Smooth muscle cell of the brain vasculature (primary cell): ENCODE measurements at regions not wholly inside any gene's neighbourhood (a gene's known extent, or its start where the extent isn't known, plus 50 kb on each side); places are given as distances from the start of the nearest gene placed in this dataset.

ENCODE experiments used
- DNase-seq: peaks from one replicate; pipeline ENCODE4 v3.0.0-alpha.2; 2012; ENCODE audit warnings: low read depth, low spot score

DNA sequence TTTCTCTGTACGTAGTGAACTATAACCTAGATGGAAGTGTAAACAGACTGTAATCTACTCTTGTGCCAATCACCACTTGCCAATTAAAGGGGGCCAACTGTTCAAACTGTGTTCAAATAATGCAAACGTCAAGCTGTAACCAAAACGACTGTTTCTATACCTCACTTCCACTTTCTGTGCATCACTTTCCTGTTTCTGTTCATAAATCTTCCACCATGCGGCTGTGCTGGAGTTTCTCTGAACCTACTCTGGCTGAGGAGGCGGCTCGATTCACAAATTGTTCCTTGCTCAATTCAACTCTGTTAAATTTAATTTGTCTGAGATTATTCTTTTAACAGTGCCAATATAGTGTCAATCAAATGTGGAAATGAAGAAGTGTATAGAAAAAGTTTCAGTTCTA lies 206.7 kb upstream of the TBC1D5 start:
- no peak for DNase-seq

DNA sequence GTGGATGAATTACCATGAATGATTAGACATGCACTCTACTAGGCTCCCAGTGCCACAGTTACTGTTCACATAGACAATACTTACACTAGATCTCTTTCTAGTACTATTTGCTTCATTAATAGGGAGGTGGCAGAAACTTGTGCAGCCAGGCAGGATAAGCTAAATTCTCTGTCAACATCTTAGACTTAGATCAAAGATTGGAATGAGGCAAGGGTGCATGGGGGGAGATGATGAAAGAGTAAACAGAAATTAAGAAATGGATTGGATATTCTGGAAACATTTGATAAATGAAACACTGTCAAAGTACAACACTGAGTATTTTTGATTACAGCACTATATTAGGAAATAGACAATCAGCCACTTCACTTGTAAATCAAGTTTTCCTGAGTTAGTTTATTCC lies 205.4 kb upstream of the TBC1D5 start:
- DNase-seq: no peak

DNA sequence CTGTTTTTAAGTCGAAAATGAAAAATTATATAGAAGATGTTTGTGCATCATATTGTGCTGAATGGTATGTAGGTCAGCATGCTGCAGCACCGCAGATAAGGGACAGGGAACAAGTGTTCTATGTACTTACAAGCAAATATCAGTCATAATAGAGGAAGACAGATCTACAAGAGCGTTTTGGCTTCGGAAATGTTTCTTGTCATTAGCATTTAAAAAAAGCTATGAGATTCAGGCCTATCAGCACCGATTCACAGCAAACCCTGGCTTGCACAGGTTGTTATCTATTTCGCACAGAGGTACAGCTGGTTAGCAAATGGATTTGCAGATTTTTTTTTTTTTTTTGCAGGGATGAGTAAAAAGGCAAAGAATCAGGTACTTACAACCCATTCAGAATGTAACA lies 204.2 kb upstream of the TBC1D5 start:
- DNase-seq: no peak

DNA sequence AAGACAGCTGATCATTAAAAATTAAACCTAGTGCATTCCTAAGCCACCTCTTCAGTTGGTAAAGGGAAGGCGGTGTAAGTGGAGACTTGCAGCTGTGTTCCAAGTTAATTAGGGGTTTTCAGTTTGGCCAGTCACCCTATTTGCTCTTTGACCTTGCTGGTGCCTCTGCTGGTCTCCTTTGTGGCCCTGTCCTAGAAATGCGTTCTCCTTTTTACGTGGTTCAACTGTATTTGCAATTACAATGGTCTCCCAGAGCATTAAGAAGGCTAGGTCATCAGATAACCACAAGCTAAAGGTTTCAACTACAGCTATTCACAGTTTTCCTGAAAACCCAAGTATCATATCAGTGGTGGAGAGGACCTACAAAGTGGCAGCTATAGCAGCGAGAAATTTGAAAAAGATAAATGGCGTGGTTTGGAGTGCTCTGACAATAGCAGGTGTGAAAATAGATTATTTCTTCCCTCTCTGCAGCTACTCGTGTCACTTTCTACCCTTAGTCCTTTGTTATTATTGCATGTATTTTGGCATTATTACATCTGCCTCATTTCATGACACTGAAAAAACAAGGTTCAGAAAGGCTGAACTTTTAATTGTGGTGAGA lies 203.5 kb upstream of the TBC1D5 start:
- no peak for DNase-seq

DNA sequence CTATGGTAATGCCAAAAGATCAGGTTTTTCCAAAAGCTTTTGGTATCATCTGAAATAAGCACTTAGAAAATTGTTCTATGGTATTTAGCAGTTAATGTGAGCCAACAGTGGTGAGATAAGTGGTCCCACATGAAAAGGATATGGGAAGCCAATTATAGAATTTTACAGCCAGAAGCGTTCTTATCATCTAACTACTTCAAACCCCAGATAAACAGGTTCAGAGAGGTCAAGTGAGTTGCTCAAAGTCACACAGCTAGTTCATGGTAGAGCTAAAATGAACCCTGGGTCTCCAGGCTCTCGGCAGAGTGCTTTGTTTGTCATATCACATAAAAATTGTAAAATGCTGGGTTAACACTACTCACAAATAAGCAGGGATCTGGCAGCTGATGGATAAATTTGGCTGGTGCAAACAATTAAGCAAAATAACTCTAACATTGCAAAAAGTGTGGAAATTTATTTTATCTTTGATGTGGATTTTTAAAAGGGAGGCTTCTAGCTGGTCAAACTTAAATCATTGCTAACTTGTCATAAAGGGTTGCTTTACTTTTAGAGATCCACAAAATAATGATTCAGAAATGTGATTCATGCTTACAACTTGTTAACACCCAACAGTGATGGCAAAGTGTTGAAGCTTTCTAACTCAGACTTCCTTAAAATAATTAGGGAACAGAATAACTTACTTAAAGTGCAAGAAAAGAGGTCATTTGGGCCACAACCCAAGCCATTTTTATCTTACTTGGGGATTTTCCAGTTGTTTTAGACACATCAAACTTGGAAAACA lies 202.8 kb upstream of the TBC1D5 start:
- DNase-seq: no peak

DNA sequence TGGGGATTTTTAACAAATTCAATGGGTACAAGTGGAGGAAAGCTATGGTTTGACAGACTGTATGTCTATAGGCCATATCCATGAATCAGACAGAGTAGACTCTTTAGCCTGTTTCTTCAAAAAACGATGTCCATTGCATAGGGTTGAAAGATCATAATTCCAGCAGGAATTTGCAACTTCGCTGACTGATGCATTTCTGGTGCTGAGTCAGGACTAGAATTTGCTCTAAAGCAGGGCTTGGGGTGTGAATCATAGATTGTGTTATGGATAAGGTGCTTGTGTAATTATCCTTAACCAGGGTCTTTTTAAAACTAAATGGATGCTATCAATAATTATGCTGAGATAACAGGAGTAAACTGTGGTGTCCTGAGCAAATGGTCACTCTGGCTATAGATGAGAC lies 200.4 kb upstream of the TBC1D5 start:
- no peak for DNase-seq

DNA sequence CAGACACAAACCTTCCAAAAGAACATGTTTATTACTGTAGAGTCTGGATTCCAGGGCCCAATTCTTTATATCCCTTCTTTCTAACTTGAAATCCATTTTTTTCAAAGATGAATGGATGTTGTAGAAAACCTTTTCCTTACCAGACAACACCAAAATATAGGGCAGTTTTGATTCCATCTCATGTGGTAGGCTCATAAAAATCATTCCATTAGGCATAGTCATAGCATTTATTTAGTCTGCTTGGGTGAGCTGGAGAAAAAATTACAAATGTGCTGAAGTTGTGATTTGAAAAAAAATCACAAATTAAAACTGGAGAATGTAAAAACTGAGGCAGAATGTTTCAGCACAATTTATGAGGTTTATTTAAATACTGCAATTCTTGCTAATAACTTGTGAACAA lies 199.3 kb upstream of the TBC1D5 start:
- no peak for DNase-seq

DNA sequence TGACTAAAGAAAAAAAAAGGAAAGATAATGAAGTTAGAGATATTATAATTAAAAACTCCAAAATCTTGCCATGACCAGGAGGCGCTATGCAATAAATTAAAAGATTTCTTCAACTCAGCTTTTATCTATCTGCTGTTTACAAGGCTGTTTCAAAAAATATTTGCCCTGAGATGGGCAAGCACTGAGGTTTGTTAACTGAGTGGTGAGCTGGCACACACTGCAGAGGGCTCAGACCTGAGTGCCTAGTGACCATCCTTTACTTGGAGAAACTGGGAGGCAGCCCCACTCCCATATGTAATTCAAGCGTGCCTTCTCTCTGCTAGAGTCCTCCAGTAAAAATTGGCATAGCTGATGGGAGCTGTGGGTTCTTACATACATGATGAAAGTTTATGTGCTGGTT lies 198.7 kb upstream of the TBC1D5 start:
- no peak for DNase-seq

DNA sequence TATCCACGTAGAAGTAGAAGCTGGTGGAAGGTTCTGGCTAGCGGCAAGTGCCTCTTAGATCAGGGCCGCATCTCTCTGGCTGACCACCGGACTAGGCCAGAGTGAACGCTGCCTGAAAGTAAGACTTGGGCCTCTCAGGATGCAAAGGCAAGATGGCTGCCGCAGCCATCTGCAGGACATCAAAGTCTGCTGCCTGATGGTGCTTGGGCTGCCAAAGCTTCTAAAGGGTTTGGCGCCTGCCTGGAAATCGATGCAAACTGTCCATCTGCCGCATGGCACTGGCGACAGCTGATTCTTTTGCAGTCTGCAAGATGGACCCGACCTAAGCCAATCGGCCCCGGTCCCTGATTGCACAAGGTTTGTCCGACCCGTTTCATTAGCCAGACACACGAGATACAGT lies 196.7 kb upstream of the TBC1D5 start:
- no peak for DNase-seq

DNA sequence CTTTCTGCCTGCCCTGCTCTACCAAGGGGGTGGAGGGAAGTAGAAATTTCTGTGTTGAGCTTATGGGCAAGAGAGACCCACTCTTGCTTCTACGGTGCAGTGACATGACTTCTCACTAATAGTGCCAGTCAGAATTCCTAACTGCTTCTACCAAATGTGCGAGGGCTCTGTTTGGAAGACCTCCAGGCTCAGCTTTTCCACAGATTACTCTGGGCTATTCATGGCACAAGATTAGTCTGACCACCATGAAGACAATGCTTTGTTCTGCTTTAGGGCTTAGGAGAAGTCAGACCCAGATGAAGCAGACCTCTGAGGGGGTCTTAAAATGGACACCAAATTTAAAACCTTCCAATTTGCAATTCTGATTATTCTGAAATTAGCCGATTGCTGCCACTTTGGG lies 195.9 kb upstream of the TBC1D5 start:
- DNase-seq: no peak

DNA sequence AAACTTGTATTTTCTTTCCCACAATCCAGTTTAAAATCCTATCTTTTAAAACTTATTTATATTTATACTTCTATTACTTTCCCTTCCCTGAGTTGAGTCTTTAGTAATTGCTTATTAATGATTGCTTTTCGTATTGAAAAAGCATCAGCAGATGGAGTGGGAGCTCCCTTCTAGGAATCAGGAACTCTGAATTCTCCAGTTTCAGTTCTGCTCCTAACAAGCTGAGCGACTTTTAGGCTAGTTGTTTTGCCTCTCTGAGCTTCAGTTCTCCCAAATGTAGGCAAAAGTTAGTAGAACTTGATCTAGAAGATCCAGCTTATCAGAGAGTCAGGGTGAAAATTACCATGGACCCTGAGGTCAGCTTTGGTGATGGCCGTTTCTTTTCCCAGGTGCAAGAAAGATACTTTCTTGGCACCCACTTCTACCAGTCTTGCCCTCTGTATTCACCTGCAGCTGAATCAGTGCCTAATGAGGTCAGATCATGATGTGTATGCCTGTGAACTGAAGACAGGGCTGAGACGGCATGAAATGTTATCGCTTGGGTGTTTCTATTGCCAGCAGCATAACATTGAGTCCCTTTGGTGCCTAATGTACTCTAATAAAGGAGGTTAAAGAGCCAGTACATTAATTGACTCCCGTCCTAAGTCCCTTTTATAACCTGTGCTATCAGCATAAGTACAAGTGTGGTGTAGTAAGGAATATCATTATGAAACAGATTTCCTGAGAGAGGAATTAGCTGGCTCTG lies 194.5 kb upstream of the TBC1D5 start:
- DNase-seq: no peak

DNA sequence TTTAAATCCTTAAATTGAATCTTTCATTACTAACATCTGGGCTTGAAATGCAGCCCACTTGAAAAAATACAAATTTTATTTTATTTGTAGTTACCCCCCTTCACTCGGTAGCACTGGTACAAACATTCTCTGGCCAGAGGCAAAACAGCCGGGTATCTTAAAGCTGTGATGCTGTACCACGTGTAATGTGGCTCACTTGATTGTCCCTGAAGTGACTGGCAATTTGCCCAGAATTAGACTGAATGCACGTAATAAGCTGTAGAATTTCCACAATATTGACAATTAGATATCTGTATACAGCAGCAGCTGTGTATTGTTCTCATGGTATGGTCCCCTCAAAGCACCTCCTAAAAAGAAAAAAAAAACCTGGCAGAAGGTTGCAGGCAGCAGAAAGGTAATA lies 192.8 kb upstream of the TBC1D5 start:
- DNase-seq: no peak

DNA sequence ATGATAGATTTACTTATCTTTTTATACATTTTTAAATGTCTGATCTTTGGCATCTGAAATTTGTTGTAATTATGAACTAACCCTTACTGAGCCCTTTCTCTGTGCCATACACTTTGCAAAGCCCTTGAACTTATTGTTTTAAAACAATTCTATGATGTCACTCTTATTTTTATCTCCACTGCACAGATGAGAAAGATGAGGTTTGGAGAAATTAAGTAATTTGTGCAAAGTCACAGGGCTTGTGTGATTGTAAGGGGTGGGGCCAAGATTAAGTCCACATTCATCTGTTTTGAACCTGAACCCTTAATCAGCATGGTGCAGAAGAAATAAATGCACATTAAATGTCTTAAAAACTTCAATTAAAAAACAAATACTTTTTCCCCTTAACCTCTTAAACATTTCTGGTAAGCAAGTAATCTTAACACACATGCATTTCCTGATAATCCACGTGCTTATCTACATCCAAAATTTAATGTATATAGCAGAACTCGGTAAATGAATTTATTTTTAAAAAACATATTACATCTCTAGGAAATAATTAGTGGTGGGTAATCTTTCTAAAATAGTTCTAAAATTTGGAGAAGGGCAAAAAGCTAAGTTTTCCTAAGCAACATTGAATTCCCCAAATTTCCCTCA lies 189.8 kb upstream of the TBC1D5 start:
- DNase-seq: no peak

DNA sequence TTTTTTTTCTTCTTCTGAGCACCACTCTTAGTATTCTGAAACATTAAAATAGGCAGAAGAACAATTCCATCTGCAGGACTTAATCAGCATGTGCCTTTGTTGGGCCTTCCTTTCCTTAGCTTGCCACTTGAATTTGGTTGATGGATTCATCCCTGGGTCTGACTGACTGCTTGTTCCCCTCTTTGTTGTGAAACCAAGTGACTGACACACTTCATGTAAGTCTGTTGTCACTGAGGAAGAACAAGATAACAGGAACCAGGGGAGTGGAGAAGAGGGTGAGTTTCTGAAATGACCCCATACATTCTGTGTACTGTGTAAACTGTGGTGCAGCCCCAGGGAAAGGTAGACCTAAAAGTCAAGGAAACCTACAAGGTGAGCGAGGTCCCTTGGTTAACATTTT lies 188.7 kb upstream of the TBC1D5 start:
- no peak for DNase-seq

DNA sequence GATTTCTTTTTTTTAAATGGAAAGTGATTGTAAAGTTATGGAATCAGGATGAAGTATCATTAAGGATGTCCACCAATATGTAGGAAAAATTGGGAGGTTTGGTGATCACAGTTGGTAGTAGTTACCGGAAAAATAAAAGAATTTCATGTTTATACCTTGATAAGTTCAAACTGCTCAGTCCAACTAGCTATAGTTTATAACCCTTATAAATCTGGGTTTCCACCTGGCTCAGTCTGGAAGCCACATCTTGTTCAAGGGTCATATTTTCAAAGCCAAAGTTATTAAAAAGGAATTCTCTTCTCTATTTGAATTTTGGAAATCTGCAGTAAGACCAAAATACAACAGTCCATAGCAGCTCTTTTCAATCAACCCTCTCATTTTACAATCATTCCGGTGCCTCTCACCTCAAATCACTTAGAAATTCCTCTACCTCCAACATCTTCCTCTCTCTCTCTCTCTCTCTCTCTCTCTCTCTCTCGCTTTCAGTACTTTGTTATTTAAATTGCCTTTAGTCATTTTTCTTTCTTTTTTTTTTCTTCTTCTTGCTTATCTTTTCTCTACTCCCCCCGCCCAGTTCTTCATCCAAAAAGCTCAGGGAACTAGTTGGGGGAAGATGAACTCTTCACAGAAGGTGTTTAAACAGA lies 186.2 kb upstream of the TBC1D5 start:
- DNase-seq: no peak

DNA sequence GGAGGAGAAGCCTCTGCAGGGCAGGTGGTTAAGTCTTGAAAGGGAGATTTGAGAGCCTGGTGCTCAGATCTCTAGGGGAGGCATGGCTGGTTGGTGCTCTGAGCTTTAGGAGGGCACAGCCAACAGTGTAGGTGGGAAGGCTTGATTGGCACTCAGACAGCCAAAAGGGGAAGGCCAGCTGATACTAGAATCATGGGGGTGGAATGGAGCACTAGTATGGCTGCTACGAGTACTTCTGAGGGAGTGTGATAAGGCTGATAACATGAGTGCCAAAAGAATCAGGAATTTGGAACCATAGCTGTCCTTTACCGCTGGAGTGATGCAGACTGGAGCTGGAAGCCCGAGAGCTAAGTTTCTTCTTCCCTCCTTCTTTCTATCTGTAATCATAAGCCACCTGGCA lies 184.6 kb upstream of the TBC1D5 start:
- DNase-seq: no peak

DNA sequence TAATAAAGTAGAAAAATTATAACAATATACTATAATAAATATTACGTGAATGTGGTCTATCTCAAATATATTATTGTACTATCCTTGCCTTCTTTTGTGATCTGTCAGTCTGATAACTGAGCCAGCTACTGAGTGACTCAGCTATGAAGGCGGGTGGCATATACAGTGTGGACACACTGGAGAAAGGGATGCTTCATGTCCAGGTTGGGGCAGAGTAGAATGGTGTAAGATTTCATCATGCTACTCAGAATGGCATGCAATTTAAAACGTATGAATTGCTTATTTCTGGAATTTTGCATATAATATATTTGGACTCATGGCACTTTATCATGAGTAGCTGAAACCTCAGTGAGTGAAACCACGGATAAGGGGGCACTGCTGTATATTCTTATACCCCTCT lies 172.9 kb upstream of the TBC1D5 start:
- no peak for DNase-seq

DNA sequence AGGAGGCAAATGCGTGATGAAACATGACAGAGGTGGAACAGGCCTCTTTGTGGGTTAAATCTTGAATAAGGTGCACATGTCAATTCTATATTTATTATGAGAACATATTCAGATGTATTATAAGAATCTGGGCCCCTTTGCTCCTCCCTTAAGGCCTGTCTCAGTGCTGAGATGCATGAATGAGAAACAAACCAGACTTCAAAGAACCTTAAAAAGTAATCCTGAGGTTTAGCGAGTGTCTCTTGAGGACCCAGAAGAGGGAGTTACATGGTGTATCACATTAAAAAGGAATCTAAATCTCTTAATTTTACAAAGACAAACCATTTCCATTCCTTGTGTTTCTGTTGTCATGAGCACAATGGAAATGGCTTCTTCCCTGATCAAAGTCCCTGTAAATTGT lies 170.9 kb upstream of the TBC1D5 start:
- no peak for DNase-seq

DNA sequence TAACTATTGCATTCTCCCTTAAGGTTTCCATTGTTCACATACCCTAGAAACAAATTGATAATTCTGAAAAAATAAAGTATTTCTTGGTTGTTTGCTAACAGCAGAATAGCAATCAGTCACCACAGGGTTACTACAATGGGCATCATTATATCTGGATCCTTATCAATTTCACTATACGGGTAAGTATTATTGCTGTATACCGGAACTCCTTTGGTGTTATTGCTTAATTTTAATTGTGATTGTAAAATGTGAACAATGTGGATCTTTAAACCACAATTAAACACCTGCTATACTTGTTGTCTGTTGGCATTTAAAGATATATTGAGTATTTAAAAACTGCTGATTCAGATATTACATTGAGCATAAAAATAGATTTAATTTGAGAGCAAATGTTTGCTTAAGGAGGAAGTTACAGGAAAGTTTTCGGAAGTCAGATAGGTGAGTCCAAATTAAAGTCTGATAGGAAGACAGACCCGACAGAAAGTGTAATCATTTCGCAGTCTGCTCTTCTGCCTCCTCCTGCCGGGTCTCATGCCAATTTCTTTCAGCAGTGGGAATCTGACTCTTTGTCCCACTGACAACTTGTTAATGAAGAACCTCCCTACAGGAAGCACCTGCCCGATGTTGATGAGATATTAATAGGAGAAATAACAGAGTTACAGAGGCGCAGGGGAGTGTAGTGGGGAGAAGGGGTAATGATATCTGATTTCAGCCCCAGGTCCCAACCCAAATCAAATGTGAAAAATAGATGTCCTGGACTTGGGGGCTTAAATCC lies 169.7 kb upstream of the TBC1D5 start:
- DNase-seq: no peak

DNA sequence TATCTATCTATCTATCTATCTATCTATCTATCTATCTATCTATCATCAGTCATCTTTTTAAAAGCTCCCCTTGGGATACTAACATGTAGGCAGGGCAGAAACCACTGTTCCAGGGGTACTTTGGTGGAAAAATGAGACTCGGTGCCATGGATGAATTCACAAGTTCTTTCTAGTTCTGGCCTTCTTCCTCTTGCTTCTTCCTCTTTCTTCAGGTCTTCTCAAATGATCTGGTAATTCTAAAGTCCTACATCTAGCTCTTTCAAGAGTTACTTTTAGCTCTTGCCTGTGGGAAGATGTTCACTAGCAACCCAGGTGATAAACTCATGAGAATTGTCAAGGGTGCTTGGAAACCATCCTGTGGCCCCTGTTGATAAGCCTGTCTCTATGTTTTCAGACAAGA lies 168.5 kb upstream of the TBC1D5 start:
- DNase-seq: no peak

DNA sequence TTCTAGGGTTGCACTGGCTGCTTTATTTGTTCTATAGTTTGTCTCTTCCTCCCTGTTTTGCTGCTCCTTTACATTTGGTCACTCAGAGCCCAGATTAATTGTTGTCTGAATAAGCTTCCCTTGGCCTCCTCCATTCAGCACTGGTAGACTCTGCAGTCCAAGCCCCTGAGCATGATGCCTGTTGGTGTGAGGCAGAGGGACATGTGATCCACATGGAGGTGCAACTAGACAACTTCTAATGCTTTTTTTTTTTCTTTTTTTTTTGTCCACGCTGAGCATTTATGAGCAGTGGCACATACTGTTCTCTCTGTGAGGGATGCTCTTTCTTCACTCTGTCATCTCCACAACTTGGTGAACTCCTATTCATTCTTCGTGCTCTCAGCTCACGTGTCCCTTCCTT lies 167.3 kb upstream of the TBC1D5 start:
- no peak for DNase-seq
